ENCODE measurements at regions not wholly inside any gene's neighbourhood (a gene's known extent, or its start where the extent isn't known, plus 50 kb on each side); places are given as distances from the start of the nearest gene placed in this dataset.

DNA sequence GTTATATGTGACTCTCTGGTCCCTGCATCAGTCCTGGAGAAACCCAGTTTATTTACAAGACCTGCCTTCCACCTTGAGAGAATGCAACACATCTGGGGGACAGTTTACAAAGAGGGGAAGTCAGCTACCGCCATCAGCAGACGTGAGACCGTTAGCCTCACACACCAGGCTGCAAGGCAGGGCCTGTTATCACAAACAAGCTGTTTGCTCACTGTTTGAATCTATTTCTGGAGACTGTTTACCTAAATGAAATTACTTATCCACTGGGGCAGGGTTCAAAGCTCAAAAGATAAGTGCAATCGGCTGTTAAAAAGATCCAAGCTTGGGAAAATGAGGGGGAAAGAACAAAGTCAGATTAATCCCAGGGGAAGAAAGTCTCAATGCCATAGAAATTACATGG is 134.4 kb downstream of the ZNF281 start (continued):
- TF ChIP-seq MYC (CRISPR knock-in tag; IDR thresholded peaks at IDR 0.05; ENCODE audit: borderline replicate concordance) (no peak), RAD51 (IDR thresholded peaks at IDR 0.05; ENCODE audit: borderline replicate concordance) (no peak), SP4 (CRISPR knock-in tag; IDR thresholded peaks at IDR 0.05) (no peak), KLF16 (CRISPR knock-in tag; IDR thresholded peaks at IDR 0.05) (peak in 1 of 2 experiments; percentile 45; a peak in 1 of 4 replicates), REPIN1 (CRISPR knock-in tag; IDR thresholded peaks at IDR 0.05; ENCODE audit: borderline replicate concordance, low read depth) (peak; percentile 55; the same call in 1 of the 2 replicates), POLR2AphosphoS2 (IDR thresholded peaks at IDR 0.05; ENCODE audit: low read depth, low read length) (no peak), CAMTA2 (CRISPR knock-in tag; IDR thresholded peaks at IDR 0.05; ENCODE audit: borderline replicate concordance) (no peak), ZNF792 (CRISPR knock-in tag; IDR thresholded peaks at IDR 0.05) (peak; percentile 60; the same call in 1 of the 2 replicates), PRPF4 (IDR thresholded peaks at IDR 0.05; ENCODE audit: low read depth, low read length, poor library complexity, severe bottlenecking) (no peak), KLF15 (CRISPR knock-in tag; IDR thresholded peaks at IDR 0.05; ENCODE audit: borderline replicate concordance) (no peak), IRF2 (CRISPR knock-in tag; IDR thresholded peaks at IDR 0.05) (0 out of 2 replicates have a peak, but pooled peaks have one; percentile 26), RXRB (CRISPR knock-in tag; IDR thresholded peaks at IDR 0.05; ENCODE audit: borderline replicate concordance) (peak; percentile 78), IKZF4 (CRISPR knock-in tag; IDR thresholded peaks at IDR 0.05; ENCODE audit: borderline replicate concordance, low read depth, not compliant biosample characterization) (no peak), FOXJ3 (CRISPR knock-in tag; IDR thresholded peaks at IDR 0.05; ENCODE audit: borderline replicate concordance) (peak; percentile 75; the same call in 1 of the 2 replicates), SIX4 (CRISPR knock-in tag; IDR thresholded peaks at IDR 0.05) (no peak), AKAP8 (CRISPR knock-in tag; IDR thresholded peaks at IDR 0.05) (no peak), RBM22 (optimal IDR thresholded peaks at IDR 0.05; ENCODE audit: low read length) (no peak), ZNF780A (CRISPR knock-in tag; IDR thresholded peaks at IDR 0.05) (no peak)
- TF ChIP-seq, protein P1, sequence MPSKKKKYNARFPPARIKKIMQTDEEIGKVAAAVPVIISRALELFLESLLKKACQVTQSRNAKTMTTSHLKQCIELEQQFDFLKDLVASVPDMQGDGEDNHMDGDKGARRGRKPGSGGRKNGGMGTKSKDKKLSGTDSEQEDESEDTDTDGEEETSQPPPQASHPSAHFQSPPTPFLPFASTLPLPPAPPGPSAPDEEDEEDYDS (CRISPR knock-in tag; IDR thresholded peaks at IDR 0.05), result no peak
- TF ChIP-seq, protein P2, sequence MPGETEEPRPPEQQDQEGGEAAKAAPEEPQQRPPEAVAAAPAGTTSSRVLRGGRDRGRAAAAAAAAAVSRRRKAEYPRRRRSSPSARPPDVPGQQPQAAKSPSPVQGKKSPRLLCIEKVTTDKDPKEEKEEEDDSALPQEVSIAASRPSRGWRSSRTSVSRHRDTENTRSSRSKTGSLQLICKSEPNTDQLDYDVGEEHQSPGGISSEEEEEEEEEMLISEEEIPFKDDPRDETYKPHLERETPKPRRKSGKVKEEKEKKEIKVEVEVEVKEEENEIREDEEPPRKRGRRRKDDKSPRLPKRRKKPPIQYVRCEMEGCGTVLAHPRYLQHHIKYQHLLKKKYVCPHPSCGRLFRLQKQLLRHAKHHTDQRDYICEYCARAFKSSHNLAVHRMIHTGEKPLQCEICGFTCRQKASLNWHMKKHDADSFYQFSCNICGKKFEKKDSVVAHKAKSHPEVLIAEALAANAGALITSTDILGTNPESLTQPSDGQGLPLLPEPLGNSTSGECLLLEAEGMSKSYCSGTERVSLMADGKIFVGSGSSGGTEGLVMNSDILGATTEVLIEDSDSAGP (CRISPR knock-in tag; IDR thresholded peaks at IDR 0.05; ENCODE audit: borderline replicate concordance), result no peak
- TF ChIP-seq, protein P3, sequence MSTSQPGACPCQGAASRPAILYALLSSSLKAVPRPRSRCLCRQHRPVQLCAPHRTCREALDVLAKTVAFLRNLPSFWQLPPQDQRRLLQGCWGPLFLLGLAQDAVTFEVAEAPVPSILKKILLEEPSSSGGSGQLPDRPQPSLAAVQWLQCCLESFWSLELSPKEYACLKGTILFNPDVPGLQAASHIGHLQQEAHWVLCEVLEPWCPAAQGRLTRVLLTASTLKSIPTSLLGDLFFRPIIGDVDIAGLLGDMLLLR (CRISPR knock-in tag; IDR thresholded peaks at IDR 0.05), result no peak
- TF ChIP-seq, protein P4, sequence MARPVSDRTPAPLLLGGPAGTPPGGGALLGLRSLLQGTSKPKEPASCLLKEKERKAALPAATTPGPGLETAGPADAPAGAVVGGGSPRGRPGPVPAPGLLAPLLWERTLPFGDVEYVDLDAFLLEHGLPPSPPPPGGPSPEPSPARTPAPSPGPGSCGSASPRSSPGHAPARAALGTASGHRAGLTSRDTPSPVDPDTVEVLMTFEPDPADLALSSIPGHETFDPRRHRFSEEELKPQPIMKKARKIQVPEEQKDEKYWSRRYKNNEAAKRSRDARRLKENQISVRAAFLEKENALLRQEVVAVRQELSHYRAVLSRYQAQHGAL (CRISPR knock-in tag; IDR thresholded peaks at IDR 0.05; ENCODE audit: not compliant biosample characterization), result no peak

Data from HepG2 (cell line).